ENCODE measurements at regions not wholly inside any gene's neighbourhood (a gene's known extent, or its start where the extent isn't known, plus 50 kb on each side); places are given as distances from the start of the nearest gene placed in this dataset.

DNA sequence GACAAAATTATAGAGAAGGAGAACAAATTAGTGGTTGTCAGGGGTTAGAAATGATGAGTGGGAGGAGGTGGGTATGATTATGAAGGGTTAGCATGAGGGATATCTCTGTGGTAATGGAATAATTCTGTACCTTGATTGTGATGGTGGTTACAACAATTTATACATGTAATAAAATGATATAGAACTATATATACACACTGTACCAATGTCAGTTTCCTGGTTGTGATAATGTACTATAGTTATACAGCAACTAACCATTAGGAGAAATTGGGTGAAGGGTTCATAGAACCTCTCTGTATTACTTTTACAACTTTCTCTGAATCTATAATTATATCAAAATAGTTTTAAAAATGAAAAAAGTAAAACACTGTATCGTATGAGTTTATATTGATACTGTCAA, 148.1 kb downstream of the ZNF621 start:
- no peak overlapping the region for H3K14ac ChIP-seq (ENCODE audit: insufficient read length)
- no peak overlapping the region for H3K4me2 ChIP-seq (ENCODE audit: insufficient read depth in 1 of 2, low read depth in 2 of 2, low read length in 2 of 2)
- no peaks in the 10 kb centered on the region for H3K79me1 ChIP-seq (ENCODE audit: low read depth, low read length)
- no peak overlapping the region for H2AFZ ChIP-seq (ENCODE audit: low read length)
- no peak overlapping the region for H3K27ac ChIP-seq (ENCODE audit: low read depth, low read length)
- TF ChIP-seq CBX5 (IDR thresholded peaks at IDR 0.05; ENCODE audit: low read depth, low read length) = no peak
- TF ChIP-seq SIRT6 (IDR thresholded peaks at IDR 0.05; ENCODE audit: low read length) = no peak
- no peak for TF ChIP-seq MAFK (IDR thresholded peaks at IDR 0.05; ENCODE audit: low read depth, low read length)
- H3K18ac ChIP-seq (ENCODE audit: extremely low read depth, low read length) = no peak overlapping the region
- H4K91ac ChIP-seq (replicated peaks; ENCODE audit: insufficient read length, low read length) = no peak overlapping the region
- H4K8ac ChIP-seq (ENCODE audit: extremely low read depth, insufficient read depth, low read length) = no peak overlapping the region
- POLR2A ChIA-PET (ENCODE audit: partially characterized antibody) = no interaction called here
- no peak for FAIRE-seq
- H3K27me3 ChIP-seq (replicated peaks in 1 of 4; ENCODE audit: control insufficient read depth in 3 of 4, extremely low read depth in 1 of 4, insufficient read depth in 3 of 4, low read length in 3 of 4) = no peaks in the 10 kb centered on the region
- H2BK15ac ChIP-seq (ENCODE audit: low read length) = no peak overlapping the region
- H2BK12ac ChIP-seq (ENCODE audit: low read depth, low read length) = no peak overlapping the region
- no peaks in the 10 kb centered on the region for H4K20me1 ChIP-seq (replicated peaks in 1 of 2; ENCODE audit: control insufficient read depth in 1 of 2, insufficient read depth in 2 of 2, low read length in 2 of 2)
- no peak overlapping the region for H3K9ac ChIP-seq (replicated peaks in 1 of 4; ENCODE audit: extremely low read depth in 1 of 4, low read depth in 3 of 4, low read length in 3 of 4)
- DNase-seq (ENCODE audit: low read depth in 1 of 2, low spot score in 2 of 2) = no peak
- no peak overlapping the region for H3K4me3 ChIP-seq (ENCODE audit: extremely low read depth in 1 of 4, insufficient read depth in 2 of 4, low read depth in 3 of 4, low read length in 4 of 4)
- H3K36me3 ChIP-seq (ENCODE audit: control insufficient read depth in 2 of 4, insufficient read depth in 4 of 4, low read length in 3 of 4) = no peaks in the 10 kb centered on the region
- H2BK20ac ChIP-seq (ENCODE audit: low read length) = no peak overlapping the region
- CTCF ChIA-PET (ENCODE audit: partially characterized antibody) = no interaction called here
- no peak overlapping the region for H3K4ac ChIP-seq (replicated peaks; ENCODE audit: insufficient read length, low read depth, low read length)
- no peak overlapping the region for H2BK120ac ChIP-seq (replicated peaks; ENCODE audit: low read depth, low read length)
- no peak overlapping the region for H3K56ac ChIP-seq (replicated peaks; ENCODE audit: insufficient read length, low read depth, low read length)
- no peak overlapping the region for H2AK5ac ChIP-seq (ENCODE audit: low read depth, low read length)
- H4K5ac ChIP-seq (ENCODE audit: insufficient read length, low read depth, low read length) = no peak overlapping the region
- no peak overlapping the region for H3K23ac ChIP-seq (ENCODE audit: insufficient read length)
- no peaks in the 10 kb centered on the region for H3K23me2 ChIP-seq (ENCODE audit: low read depth, low read length)
- H3K9me3 ChIP-seq (ENCODE audit: insufficient read depth in 2 of 2, low read depth in 1 of 2, low read length in 1 of 2) = no peaks in the 10 kb centered on the region
- H3K4me1 ChIP-seq (replicated peaks in 1 of 4; ENCODE audit: control insufficient read depth in 3 of 4, insufficient read depth in 4 of 4, low read length in 3 of 4) = peaks cover 0 to 2% (median under 1%) of the 10 kb centered on the region in 4 experiments; a peak in 4 of 7 replicates
- WGBS, 2 experiments (ENCODE audit: extremely low coverage in 1 of 2, insufficient coverage in 1 of 2, insufficient read length in 1 of 2, insufficient replicate concordance in 2 of 2, low coverage in 1 of 2, low lambda C conversion rate in 2 of 2, missing lambda C conversion rate in 1 of 2) = 95% methylated on average over 1 of the region's 1 CpG; no CpG with 5 or more reads in 1 of the 2 experiments
- H3K79me2 ChIP-seq (ENCODE audit: control insufficient read depth in 1 of 2, insufficient read depth in 2 of 2, low read length in 2 of 2) = no peaks in the 10 kb centered on the region
- H2BK5ac ChIP-seq (ENCODE audit: low read depth, low read length) = no peak overlapping the region
